Fibroblast of lung (primary cell): ENCODE measurements at regions not wholly inside any gene's neighbourhood (a gene's known extent, or its start where the extent isn't known, plus 50 kb on each side); places are given as distances from the start of the nearest gene placed in this dataset.

Experiments
- DNase-seq, 2 donors: peaks; one replicate each; pipeline versions ENCODE4 v3.0.0 to v3.0.0-alpha.2; 2010; ENCODE audit warnings: low read depth in 2 of 2
- H2AFZ ChIP-seq: 2 replicates; pipeline ENCODE4 v1.5.1; 2012; ENCODE audit warnings: low read length, control low read depth, inconsistent platforms
- H3K27ac ChIP-seq: 2 replicates; pipeline ENCODE4 v1.5.1; 2011; ENCODE audit warnings: low read length, control low read depth; ENCODE audit not compliant: insufficient read depth
- H3K27me3 ChIP-seq: 2 replicates; pipeline ENCODE4 v1.5.1; 2011; ENCODE audit warnings: mild to moderate bottlenecking, low read length; ENCODE audit not compliant: control insufficient read depth, insufficient read depth
- H3K36me3 ChIP-seq: 2 replicates; pipeline ENCODE4 v1.5.1; 2011; ENCODE audit warnings: low read length; ENCODE audit not compliant: control insufficient read depth, insufficient read depth
- H3K4me1 ChIP-seq: 2 replicates; pipeline ENCODE4 v1.5.1; 2011; ENCODE audit warnings: low read length; ENCODE audit not compliant: control insufficient read depth, insufficient read depth; ENCODE audit errors: extremely low read depth
- H3K4me2 ChIP-seq: 2 replicates; pipeline ENCODE4 v1.5.1; 2011; ENCODE audit warnings: low read length, control low read depth; ENCODE audit not compliant: insufficient read depth; ENCODE audit errors: extremely low read depth
- H3K4me3 ChIP-seq, 4 experiments: fragments of 200-600 bp in 1 of 4; sonication (generic) in 1 of 4; replicated peaks in 1 of 4; 2 replicates each; pipeline ENCODE4 v1.5.1; 2011 to 2016; ENCODE audit warnings: low read length in 4 of 4, low read depth in 3 of 4, mild to moderate bottlenecking in 3 of 4, control low read depth in 2 of 4, inconsistent platforms in 1 of 4, mixed read lengths in 1 of 4; ENCODE audit not compliant: insufficient read depth in 1 of 4; ENCODE audit errors: control extremely low read depth in 1 of 4
- H3K79me2 ChIP-seq: 2 replicates; pipeline ENCODE4 v1.5.1; 2012; ENCODE audit warnings: mild to moderate bottlenecking, low read length, inconsistent platforms; ENCODE audit not compliant: control insufficient read depth, insufficient read depth
- H3K9ac ChIP-seq: 2 replicates; pipeline ENCODE4 v1.5.1; 2011; ENCODE audit warnings: mild to moderate bottlenecking, low read length, control low read depth; ENCODE audit not compliant: insufficient read depth
- H3K9me3 ChIP-seq: 2 replicates; pipeline ENCODE4 v1.5.1; 2012; ENCODE audit warnings: low read depth, low read length; ENCODE audit not compliant: control insufficient read depth, insufficient read depth
- H4K20me1 ChIP-seq: 2 replicates; pipeline ENCODE4 v1.5.1; 2011; ENCODE audit warnings: low read length; ENCODE audit not compliant: control insufficient read depth, insufficient read depth; ENCODE audit errors: extremely low read depth
- EZH2 ChIP-seq: IDR thresholded peaks from 2 replicates; pipeline ENCODE4 v1.5.1; 2012; ENCODE audit warnings: low read length, control low read depth, mild to moderate bottlenecking; ENCODE audit errors: missing control alignments
- TF ChIP-seq, protein P1 (sequence below), 2 donors: IDR thresholded peaks in 1 of 2; conservative IDR thresholded peaks in 1 of 2; 1 replicate in 1 of 2; 2 replicates in 1 of 2; pipeline ENCODE4 v1.5.1; 2011 to 2012; ENCODE audit warnings: low read length in 2 of 2, control low read depth in 1 of 2, inconsistent platforms in 1 of 2, low read depth in 1 of 2, mild to moderate bottlenecking in 1 of 2

- no peaks in the 10 kb centered on the region for H3K9me3 ChIP-seq
- no peak for DNase-seq
- H3K79me2 ChIP-seq: no peaks in the 10 kb centered on the region
- no peaks in the 10 kb centered on the region for H3K4me1 ChIP-seq
- no peak overlapping the region for H3K9ac ChIP-seq
- H3K27me3 ChIP-seq: no peaks in the 10 kb centered on the region
- no peak overlapping the region for H2AFZ ChIP-seq
- H3K4me3 ChIP-seq: no peak overlapping the region
- no peaks in the 10 kb centered on the region for H3K36me3 ChIP-seq
- no peak overlapping the region for H3K27ac ChIP-seq
- H3K4me2 ChIP-seq: no peak overlapping the region
- H4K20me1 ChIP-seq: no peaks in the 10 kb centered on the region
- TF ChIP-seq, protein P1, sequence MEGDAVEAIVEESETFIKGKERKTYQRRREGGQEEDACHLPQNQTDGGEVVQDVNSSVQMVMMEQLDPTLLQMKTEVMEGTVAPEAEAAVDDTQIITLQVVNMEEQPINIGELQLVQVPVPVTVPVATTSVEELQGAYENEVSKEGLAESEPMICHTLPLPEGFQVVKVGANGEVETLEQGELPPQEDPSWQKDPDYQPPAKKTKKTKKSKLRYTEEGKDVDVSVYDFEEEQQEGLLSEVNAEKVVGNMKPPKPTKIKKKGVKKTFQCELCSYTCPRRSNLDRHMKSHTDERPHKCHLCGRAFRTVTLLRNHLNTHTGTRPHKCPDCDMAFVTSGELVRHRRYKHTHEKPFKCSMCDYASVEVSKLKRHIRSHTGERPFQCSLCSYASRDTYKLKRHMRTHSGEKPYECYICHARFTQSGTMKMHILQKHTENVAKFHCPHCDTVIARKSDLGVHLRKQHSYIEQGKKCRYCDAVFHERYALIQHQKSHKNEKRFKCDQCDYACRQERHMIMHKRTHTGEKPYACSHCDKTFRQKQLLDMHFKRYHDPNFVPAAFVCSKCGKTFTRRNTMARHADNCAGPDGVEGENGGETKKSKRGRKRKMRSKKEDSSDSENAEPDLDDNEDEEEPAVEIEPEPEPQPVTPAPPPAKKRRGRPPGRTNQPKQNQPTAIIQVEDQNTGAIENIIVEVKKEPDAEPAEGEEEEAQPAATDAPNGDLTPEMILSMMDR (conservative IDR thresholded peaks at IDR 0.05 in 1 of 2, IDR thresholded peaks at IDR 0.05 in 1 of 2; ENCODE audit: low read depth in 1 of 2, low read length in 2 of 2): no peak
- no peak for TF ChIP-seq EZH2
Measured at GRCh38 chr11:32309530-32310213, 125.7 kb downstream of the WT1 start.

- TF ChIP-seq, protein P1 (conservative IDR thresholded peaks at IDR 0.05 in 1 of 2, IDR thresholded peaks at IDR 0.05 in 1 of 2; ENCODE audit: low read depth in 1 of 2, low read length in 2 of 2): no peak
- no peak for TF ChIP-seq EZH2
- no peaks in the 10 kb centered on the region for H3K9me3 ChIP-seq
- no peak overlapping the region for H2AFZ ChIP-seq
- no peak overlapping the region for H3K9ac ChIP-seq
- H3K79me2 ChIP-seq: no peaks in the 10 kb centered on the region
- no peaks in the 10 kb centered on the region for H3K36me3 ChIP-seq
- no peaks in the 10 kb centered on the region for H3K27me3 ChIP-seq
- H4K20me1 ChIP-seq: no peaks in the 10 kb centered on the region
- no peak overlapping the region for H3K27ac ChIP-seq
- H3K4me3 ChIP-seq: no peak overlapping the region
- no peaks in the 10 kb centered on the region for H3K4me1 ChIP-seq
- H3K4me2 ChIP-seq: no peak overlapping the region
- peak; percentile 11 to 29 for DNase-seq
Measured at GRCh38 chr11:32310214-32310601, 125.1 kb downstream of the WT1 start.

- Histone ChIP-seq H3K9ac (no peak overlapping the region), H3K4me3 (no peak overlapping the region), H3K27me3 (no peaks in the 10 kb centered on the region), H4K20me1 (no peaks in the 10 kb centered on the region), H3K4me1 (no peaks in the 10 kb centered on the region), H3K4me2 (no peak overlapping the region), H3K79me2 (no peaks in the 10 kb centered on the region), H3K27ac (no peak overlapping the region), H2AFZ (no peak overlapping the region), H3K9me3 (no peaks in the 10 kb centered on the region), H3K36me3 (no peaks in the 10 kb centered on the region)
- no peak for DNase-seq
- TF ChIP-seq, protein P1 (conservative IDR thresholded peaks at IDR 0.05 in 1 of 2, IDR thresholded peaks at IDR 0.05 in 1 of 2; ENCODE audit: low read depth in 1 of 2, low read length in 2 of 2): no peak
- no peak for TF ChIP-seq EZH2
Measured at GRCh38 chr11:32311346-32312065, 123.8 kb downstream of the WT1 start.
